WTC11 (cell line): ENCODE measurements at regions not wholly inside any gene's neighbourhood (a gene's known extent, or its start where the extent isn't known, plus 50 kb on each side); places are given as distances from the start of the nearest gene placed in this dataset.

ENCODE experiments used
- ATF2 ChIP-seq: sonication (generic); formaldehyde crosslinking; IDR thresholded peaks from 2 replicates; pipeline ENCODE4 v1.8.1; 2022; ENCODE audit warnings: low read depth, missing genetic modification reagents, borderline replicate concordance
- ATF3 ChIP-seq: sonication (generic); formaldehyde crosslinking; conservative IDR thresholded peaks from 2 replicates; pipeline ENCODE4 v1.8.1; 2022; ENCODE audit warnings: mild to moderate bottlenecking, missing genetic modification reagents
- CREM ChIP-seq: sonication (generic); formaldehyde crosslinking; IDR thresholded peaks from 2 replicates; pipeline ENCODE4 v1.8.1; 2022; ENCODE audit warnings: mild to moderate bottlenecking, missing genetic modification reagents, moderate library complexity
- NFYB ChIP-seq: sonication (generic); formaldehyde crosslinking; conservative IDR thresholded peaks from 2 replicates; pipeline ENCODE4 v1.8.0; 2022; ENCODE audit warnings: low read depth, missing genetic modification reagents
- USF2 ChIP-seq: sonication (generic); formaldehyde crosslinking; IDR thresholded peaks from 2 replicates; pipeline ENCODE4 v1.8.1; 2023; ENCODE audit warnings: mild to moderate bottlenecking, missing genetic modification reagents, moderate library complexity
- ZNF263 ChIP-seq: sonication (generic); formaldehyde crosslinking; IDR thresholded peaks from 2 replicates; pipeline ENCODE4 v1.8.1; 2022; ENCODE audit warnings: low read depth, mild to moderate bottlenecking, moderate library complexity, missing genetic modification reagents
- ZNF423 ChIP-seq: fragments of 250-450 bp; sonication (Bioruptor Pico); IDR thresholded peaks from 2 replicates; pipeline ENCODE4 v2.1.2; 2022; ENCODE audit warnings: mild to moderate bottlenecking, moderate library complexity
- TF ChIP-seq, protein P1 (sequence below): fragments of 200-600 bp; IDR thresholded peaks from 2 replicates; pipeline ENCODE4 v1.8.0; 2022; ENCODE audit warnings: antibody characterized with exemption
- TF ChIP-seq, protein P2 (sequence below): sonication (generic); formaldehyde crosslinking; IDR thresholded peaks from 2 replicates; pipeline ENCODE4 v1.8.1; 2023; ENCODE audit warnings: mild to moderate bottlenecking, moderate library complexity, missing genetic modification reagents
- TF ChIP-seq, protein P3 (sequence below): sonication (generic); formaldehyde crosslinking; IDR thresholded peaks from 2 replicates; pipeline ENCODE4 v1.8.1; 2022; ENCODE audit warnings: mild to moderate bottlenecking, missing genetic modification reagents, moderate library complexity, borderline replicate concordance
- TF ChIP-seq, protein P4 (sequence below): fragments of 250-450 bp; sonication (Bioruptor Pico); IDR thresholded peaks from 2 replicates; pipeline ENCODE4 v1.9.0; 2021; ENCODE audit warnings: moderate library complexity, mild to moderate bottlenecking, inconsistent platforms, borderline replicate concordance

GRCh38 chr5:107127878-107128277 lies 542.9 kb downstream of the EFNA5 start:
- TF ChIP-seq, protein P1, sequence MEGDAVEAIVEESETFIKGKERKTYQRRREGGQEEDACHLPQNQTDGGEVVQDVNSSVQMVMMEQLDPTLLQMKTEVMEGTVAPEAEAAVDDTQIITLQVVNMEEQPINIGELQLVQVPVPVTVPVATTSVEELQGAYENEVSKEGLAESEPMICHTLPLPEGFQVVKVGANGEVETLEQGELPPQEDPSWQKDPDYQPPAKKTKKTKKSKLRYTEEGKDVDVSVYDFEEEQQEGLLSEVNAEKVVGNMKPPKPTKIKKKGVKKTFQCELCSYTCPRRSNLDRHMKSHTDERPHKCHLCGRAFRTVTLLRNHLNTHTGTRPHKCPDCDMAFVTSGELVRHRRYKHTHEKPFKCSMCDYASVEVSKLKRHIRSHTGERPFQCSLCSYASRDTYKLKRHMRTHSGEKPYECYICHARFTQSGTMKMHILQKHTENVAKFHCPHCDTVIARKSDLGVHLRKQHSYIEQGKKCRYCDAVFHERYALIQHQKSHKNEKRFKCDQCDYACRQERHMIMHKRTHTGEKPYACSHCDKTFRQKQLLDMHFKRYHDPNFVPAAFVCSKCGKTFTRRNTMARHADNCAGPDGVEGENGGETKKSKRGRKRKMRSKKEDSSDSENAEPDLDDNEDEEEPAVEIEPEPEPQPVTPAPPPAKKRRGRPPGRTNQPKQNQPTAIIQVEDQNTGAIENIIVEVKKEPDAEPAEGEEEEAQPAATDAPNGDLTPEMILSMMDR = no peak
- TF ChIP-seq, protein P2, sequence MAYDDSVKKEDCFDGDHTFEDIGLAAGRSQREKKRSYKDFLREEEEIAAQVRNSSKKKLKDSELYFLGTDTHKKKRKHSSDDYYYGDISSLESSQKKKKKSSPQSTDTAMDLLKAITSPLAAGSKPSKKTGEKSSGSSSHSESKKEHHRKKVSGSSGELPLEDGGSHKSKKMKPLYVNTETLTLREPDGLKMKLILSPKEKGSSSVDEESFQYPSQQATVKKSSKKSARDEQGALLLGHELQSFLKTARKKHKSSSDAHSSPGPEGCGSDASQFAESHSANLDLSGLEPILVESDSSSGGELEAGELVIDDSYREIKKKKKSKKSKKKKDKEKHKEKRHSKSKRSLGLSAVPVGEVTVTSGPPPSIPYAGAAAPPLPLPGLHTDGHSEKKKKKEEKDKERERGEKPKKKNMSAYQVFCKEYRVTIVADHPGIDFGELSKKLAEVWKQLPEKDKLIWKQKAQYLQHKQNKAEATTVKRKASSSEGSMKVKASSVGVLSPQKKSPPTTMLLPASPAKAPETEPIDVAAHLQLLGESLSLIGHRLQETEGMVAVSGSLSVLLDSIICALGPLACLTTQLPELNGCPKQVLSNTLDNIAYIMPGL (CRISPR knock-in tag) = no peak
- TF ChIP-seq ZNF423 (CRISPR knock-in tag) (no peak), ATF3 (no peak), ZNF263 (no peak), ATF2 (no peak), CREM (CRISPR knock-in tag) (no peak), USF2 (CRISPR knock-in tag) (no peak), NFYB (CRISPR knock-in tag) (no peak)
- TF ChIP-seq, protein P3, sequence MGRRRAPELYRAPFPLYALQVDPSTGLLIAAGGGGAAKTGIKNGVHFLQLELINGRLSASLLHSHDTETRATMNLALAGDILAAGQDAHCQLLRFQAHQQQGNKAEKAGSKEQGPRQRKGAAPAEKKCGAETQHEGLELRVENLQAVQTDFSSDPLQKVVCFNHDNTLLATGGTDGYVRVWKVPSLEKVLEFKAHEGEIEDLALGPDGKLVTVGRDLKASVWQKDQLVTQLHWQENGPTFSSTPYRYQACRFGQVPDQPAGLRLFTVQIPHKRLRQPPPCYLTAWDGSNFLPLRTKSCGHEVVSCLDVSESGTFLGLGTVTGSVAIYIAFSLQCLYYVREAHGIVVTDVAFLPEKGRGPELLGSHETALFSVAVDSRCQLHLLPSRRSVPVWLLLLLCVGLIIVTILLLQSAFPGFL (CRISPR knock-in tag) = no peak
- TF ChIP-seq, protein P4, sequence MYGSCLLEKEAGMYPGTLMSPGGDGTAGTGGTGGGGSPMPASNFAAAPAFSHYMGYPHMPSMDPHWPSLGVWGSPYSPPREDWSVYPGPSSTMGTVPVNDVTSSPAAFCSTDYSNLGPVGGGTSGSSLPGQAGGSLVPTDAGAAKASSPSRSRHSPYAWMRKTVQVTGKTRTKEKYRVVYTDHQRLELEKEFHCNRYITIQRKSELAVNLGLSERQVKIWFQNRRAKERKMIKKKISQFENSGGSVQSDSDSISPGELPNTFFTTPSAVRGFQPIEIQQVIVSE = no peak
